IgD-negative memory B cell (primary cell): ENCODE measurements at regions not wholly inside any gene's neighbourhood (a gene's known extent, or its start where the extent isn't known, plus 50 kb on each side); places are given as distances from the start of the nearest gene placed in this dataset.
"Not testable (repeated sequence)": the region's sequence is repeated elsewhere in the genome, so short reads cannot be mapped to it uniquely, and the experiment has no call there.

Source experiments
- H3K27ac Mint-ChIP-seq, 3 donors: one replicate each; pipeline ENCODE4 v1.8.0; 2020 to 2022; ENCODE audit warnings: mild to moderate bottlenecking in 3 of 3, mixed read lengths in 3 of 3, moderate library complexity in 1 of 3
- H3K27me3 Mint-ChIP-seq: one replicate; pipeline ENCODE4 v1.8.0; 2021; ENCODE audit warnings: mixed read lengths
- H3K36me3 Mint-ChIP-seq: one replicate; pipeline ENCODE4 v1.8.0; 2020; ENCODE audit warnings: mild to moderate bottlenecking, mixed read lengths
- H3K4me1 Mint-ChIP-seq, 3 donors: one replicate each; pipeline ENCODE4 v1.8.0; 2020 to 2022; ENCODE audit warnings: mixed read lengths in 3 of 3, mild to moderate bottlenecking in 1 of 3
- H3K4me3 Mint-ChIP-seq, 4 donors: one replicate each; pipeline ENCODE4 v1.8.0; 2020 to 2022; ENCODE audit warnings: mild to moderate bottlenecking in 4 of 4, mixed read lengths in 4 of 4, moderate library complexity in 3 of 4
- H3K9me3 Mint-ChIP-seq, 3 donors: one replicate each; pipeline ENCODE4 v1.8.0; 2020 to 2021; ENCODE audit warnings: mixed read lengths in 3 of 3, mild to moderate bottlenecking in 1 of 3

DNA sequence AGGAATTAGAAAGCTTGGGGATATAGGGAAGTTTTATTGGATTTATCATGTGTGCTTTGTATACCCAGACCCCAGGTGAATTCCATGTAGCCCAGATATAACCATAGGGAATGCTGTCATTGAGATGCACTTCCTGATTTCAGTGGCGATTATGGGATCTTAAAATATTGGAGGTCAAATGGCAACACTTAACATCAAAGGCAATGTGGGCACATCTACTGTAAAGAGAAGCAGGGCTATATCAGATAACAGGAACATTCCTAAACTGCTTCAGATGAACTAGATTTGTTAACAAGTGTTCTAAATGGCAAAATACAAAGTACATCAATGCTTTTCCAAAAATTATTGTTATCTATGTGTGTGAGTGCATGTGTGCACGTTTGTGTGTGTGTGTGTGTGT lies 883.5 kb upstream of the EDIL3 start:
- peaks cover 2 to 4% (median 3%) of the 10 kb centered on the region in 3 donors for H3K9me3 Mint-ChIP-seq
- no peaks in the 10 kb centered on the region for H3K36me3 Mint-ChIP-seq

GRCh38 chr5:85278193-85278592 lies 893.5 kb upstream of the EDIL3 start:
- H3K4me3 Mint-ChIP-seq = no peak overlapping the region
- no peaks in the 10 kb centered on the region for H3K36me3 Mint-ChIP-seq
- peaks cover 0 to 2% (median 0%) of the 10 kb centered on the region in 3 donors for H3K4me1 Mint-ChIP-seq
- no peaks in the 10 kb centered on the region for H3K27me3 Mint-ChIP-seq
- H3K27ac Mint-ChIP-seq = no peak overlapping the region
- H3K9me3 Mint-ChIP-seq = peaks cover 0 to 4% (median 0%) of the 10 kb centered on the region in 3 donors

More for the DNA sequence above, 883.5 kb upstream of the EDIL3 start:
- Mint-ChIP-seq H3K27ac (no peak overlapping the region), H3K27me3 (no peaks in the 10 kb centered on the region), H3K4me1 (no peaks in the 10 kb centered on the region), H3K4me3 (no peak overlapping the region)

DNA sequence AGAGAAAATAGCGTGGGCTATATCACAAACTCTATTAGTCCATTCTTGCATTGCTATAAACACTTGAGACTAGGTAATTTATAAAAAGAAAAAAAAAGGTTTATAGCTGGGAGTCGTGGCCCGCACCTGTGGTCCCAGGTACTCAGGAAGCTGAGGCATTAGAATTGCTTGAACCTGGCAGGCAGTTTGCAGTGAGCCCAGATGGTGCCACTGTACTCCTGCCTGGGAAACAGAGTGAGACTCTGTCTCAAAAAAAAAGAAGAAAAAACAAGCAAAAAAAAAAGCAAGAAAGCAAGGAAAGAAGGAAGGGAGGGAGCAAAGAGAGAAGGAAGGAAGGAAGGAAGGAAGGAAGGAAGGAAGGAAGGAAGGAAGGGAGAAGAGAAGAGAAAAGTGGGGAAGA lies 904.2 kb upstream of the EDIL3 start:
- H3K27ac Mint-ChIP-seq = no peak overlapping the region
- H3K9me3 Mint-ChIP-seq = peaks cover 0 to 9% (median 2%) of the 10 kb centered on the region in 3 donors
- no peaks in the 10 kb centered on the region for H3K36me3 Mint-ChIP-seq
- H3K4me3 Mint-ChIP-seq = no peak overlapping the region
- H3K4me1 Mint-ChIP-seq = no peaks in the 10 kb centered on the region
- no peaks in the 10 kb centered on the region for H3K27me3 Mint-ChIP-seq

- Mint-ChIP-seq H3K36me3 (no peaks in the 10 kb centered on the region), H3K9me3 (peaks cover 1 to 12% (median 2%) of the 10 kb centered on the region in 3 donors), H3K27ac (no peak overlapping the region), H3K4me1 (no peaks in the 10 kb centered on the region), H3K4me3 (no peak overlapping the region), H3K27me3 (no peaks in the 10 kb centered on the region)
Observed at GRCh38 chr5:85293145-85293785, 908.6 kb upstream of the EDIL3 start.

- Mint-ChIP-seq H3K4me3 (no peak overlapping the region), H3K4me1 (no peaks in the 10 kb centered on the region), H3K27ac (no peak overlapping the region), H3K27me3 (no peaks in the 10 kb centered on the region), H3K9me3 (peaks cover 0 to 3% (median 0%) of the 10 kb centered on the region in 3 donors), H3K36me3 (no peaks in the 10 kb centered on the region)
Observed at GRCh38 chr5:85304524-85304923, 919.8 kb upstream of the EDIL3 start.

GRCh38 chr5:85305766-85306165 lies 921.1 kb upstream of the EDIL3 start:
- no peaks in the 10 kb centered on the region for H3K4me1 Mint-ChIP-seq
- no peak overlapping the region for H3K27ac Mint-ChIP-seq
- no peaks in the 10 kb centered on the region for H3K27me3 Mint-ChIP-seq
- H3K36me3 Mint-ChIP-seq = no peaks in the 10 kb centered on the region
- H3K9me3 Mint-ChIP-seq = peaks cover 0 to 9% (median 0%) of the 10 kb centered on the region in 3 donors
- no peak overlapping the region for H3K4me3 Mint-ChIP-seq

DNA sequence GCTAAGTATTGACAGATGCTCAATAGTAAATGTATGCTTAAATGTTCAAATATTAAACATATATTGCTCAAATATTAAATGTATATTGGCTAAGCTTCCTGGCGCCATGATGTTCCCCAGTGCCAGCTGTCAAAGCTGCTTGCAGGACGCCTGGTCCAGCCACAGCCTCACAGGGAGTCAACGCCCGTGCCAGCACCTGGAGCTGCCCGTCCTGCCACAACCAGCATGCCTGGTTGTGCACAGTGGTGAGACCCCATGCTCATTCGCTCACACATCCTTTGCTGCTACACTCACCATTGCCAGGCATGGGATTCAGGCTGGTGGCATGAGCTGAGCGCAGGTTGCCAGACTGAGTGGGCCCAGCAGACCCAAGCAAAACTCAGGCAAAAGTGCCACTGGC lies 926.9 kb upstream of the EDIL3 start:
- Mint-ChIP-seq H3K36me3 (no peaks in the 10 kb centered on the region), H3K4me1 (no peaks in the 10 kb centered on the region), H3K9me3 (peaks cover 0 to 9% (median 2%) of the 10 kb centered on the region in 3 donors), H3K27me3 (no peaks in the 10 kb centered on the region), H3K27ac (no peak overlapping the region), H3K4me3 (no peak overlapping the region)

DNA sequence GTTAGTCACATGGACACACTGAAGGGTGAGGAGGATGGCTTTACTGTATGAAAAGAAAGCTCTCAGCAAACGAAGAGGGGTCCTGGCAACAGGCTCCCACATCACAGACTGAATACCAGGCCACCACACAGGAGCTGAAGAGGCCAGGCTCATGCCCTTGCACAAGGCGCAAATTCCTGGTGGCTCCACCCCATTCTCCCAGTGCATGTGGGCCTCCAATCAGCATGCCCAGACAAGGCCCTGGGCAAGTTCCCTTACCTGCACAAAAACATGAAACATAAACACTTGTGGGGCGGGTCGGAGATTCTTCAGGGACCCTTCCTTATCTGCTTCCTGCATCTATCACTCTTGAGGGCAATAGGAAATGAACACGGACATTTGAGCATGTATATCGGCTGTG lies 935.8 kb upstream of the EDIL3 start:
- Mint-ChIP-seq H3K36me3 (no peaks in the 10 kb centered on the region), H3K4me3 (no peak overlapping the region), H3K4me1 (no peaks in the 10 kb centered on the region), H3K27ac (no peak overlapping the region), H3K9me3 (peaks cover 0 to 3% (median 0%) of the 10 kb centered on the region in 3 donors), H3K27me3 (no peaks in the 10 kb centered on the region)

- no peaks in the 10 kb centered on the region for H3K36me3 Mint-ChIP-seq
- no peaks in the 10 kb centered on the region for H3K4me1 Mint-ChIP-seq
- no peaks in the 10 kb centered on the region for H3K27me3 Mint-ChIP-seq
- H3K9me3 Mint-ChIP-seq = peaks cover 1 to 5% (median 4%) of the 10 kb centered on the region in 3 donors
- H3K27ac Mint-ChIP-seq = no peak overlapping the region
- no peak overlapping the region for H3K4me3 Mint-ChIP-seq
Observed at GRCh38 chr5:85333276-85333675, 948.6 kb upstream of the EDIL3 start.

DNA sequence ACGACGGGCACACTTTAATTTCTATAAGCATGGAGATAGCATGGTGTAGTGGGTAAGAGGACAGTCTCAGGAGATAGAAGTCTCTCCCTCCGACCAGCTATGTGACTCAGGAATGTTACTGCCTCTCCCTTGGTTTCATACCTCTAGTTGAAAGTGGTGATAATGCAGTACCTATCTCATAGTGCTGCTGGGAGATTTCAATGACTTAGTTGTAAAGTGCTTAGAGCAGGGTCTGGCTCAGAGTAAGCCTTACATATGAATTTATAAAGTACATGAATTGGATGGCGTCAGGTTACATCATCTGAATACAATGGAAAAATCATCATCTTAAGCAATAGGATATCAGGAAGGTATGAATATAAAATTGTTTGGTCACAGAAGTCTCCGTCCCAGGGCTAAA lies 952.8 kb upstream of the EDIL3 start:
- no peak overlapping the region for H3K27ac Mint-ChIP-seq
- peaks cover 2 to 5% (median 4%) of the 10 kb centered on the region in 3 donors for H3K9me3 Mint-ChIP-seq
- no peaks in the 10 kb centered on the region for H3K4me1 Mint-ChIP-seq
- no peaks in the 10 kb centered on the region for H3K27me3 Mint-ChIP-seq
- H3K4me3 Mint-ChIP-seq = no peak overlapping the region
- no peaks in the 10 kb centered on the region for H3K36me3 Mint-ChIP-seq

GRCh38 chr5:85340790-85341189 lies 956.1 kb upstream of the EDIL3 start:
- H3K4me3 Mint-ChIP-seq = no peak overlapping the region
- H3K27ac Mint-ChIP-seq = no peak overlapping the region
- H3K9me3 Mint-ChIP-seq = peaks cover 4 to 11% (median 4%) of the 10 kb centered on the region in 3 donors
- no peaks in the 10 kb centered on the region for H3K36me3 Mint-ChIP-seq
- H3K27me3 Mint-ChIP-seq = no peaks in the 10 kb centered on the region
- H3K4me1 Mint-ChIP-seq = no peaks in the 10 kb centered on the region

DNA sequence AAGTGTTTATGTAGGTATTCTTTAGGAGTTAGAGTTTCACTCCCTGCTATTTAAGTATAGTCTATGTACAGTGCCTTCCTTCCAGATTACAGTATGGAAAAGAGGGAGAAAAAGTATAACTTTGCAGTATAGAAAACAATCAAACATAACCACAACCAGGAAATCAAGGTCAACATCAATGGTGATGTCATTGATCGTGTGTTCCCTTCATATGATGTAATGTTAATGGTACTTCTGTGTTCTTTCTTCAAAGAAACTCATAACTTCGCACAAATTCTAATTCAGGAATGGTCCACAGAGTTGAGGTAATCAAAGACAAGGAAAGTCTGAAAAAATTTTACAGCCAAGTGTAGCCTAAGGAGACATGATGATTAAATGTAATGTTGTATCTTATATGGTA lies 961.1 kb upstream of the EDIL3 start:
- Mint-ChIP-seq H3K4me1 (no peaks in the 10 kb centered on the region), H3K9me3 (peaks cover 3 to 6% (median 4%) of the 10 kb centered on the region in 3 donors), H3K27me3 (no peaks in the 10 kb centered on the region), H3K4me3 (no peak overlapping the region), H3K36me3 (no peaks in the 10 kb centered on the region), H3K27ac (no peak overlapping the region)

- H3K4me1 Mint-ChIP-seq = no peaks in the 10 kb centered on the region
- no peak overlapping the region for H3K27ac Mint-ChIP-seq
- no peak overlapping the region for H3K4me3 Mint-ChIP-seq
- no peaks in the 10 kb centered on the region for H3K36me3 Mint-ChIP-seq
- peaks cover 0 to 3% (median 1%) of the 10 kb centered on the region in 3 donors for H3K9me3 Mint-ChIP-seq
- H3K27me3 Mint-ChIP-seq = no peaks in the 10 kb centered on the region
Observed at GRCh38 chr5:85357309-85357708, 972.6 kb upstream of the EDIL3 start.

DNA sequence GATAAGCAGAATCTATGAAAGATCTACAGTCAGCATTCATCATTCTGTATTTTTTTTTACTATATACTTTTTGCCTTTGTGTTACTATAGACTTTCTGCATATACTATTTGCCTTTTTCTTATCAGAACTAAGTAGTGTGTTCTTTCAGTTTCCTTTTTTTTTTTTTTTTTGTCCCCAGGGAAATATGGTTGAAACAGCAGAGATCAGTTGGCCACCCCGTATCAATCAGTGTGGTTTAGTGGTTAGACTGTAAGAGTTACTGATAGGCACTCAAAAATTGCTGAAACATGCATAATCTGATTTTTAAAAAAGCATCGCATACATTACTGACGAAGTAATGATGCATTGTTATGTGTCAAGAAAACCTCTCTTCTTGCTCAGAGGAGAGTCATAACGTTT lies 990.8 kb upstream of the EDIL3 start:
- Mint-ChIP-seq H3K4me3 (no peak overlapping the region), H3K27me3 (no peaks in the 10 kb centered on the region), H3K9me3 (peaks cover 0 to 10% (median 4%) of the 10 kb centered on the region in 3 donors), H3K36me3 (no peaks in the 10 kb centered on the region), H3K27ac (no peak overlapping the region), H3K4me1 (peaks cover 0 to 2% (median 0%) of the 10 kb centered on the region in 3 donors)

DNA sequence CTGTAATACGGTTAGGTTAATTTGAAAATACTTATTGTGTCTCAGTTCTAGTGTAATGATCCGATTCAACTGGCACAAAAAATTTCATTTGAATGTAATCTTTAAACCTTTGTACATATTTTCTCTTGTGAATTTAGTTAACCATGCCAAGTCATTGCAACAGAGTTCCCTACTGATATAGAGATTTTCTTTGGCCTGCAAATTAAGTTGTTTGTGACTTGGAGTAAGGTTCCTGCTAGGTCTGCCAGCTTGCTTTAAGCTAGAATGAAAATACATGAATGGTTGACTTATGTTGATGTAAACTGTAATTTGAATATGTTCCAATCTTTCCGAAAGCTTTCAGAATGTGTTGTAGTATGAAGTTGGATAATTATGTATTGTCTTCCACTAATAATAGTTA lies 1004.1 kb upstream of the EDIL3 start:
- H3K4me1 Mint-ChIP-seq = no peaks in the 10 kb centered on the region
- peaks cover 0 to 7% (median 4%) of the 10 kb centered on the region in 3 donors for H3K9me3 Mint-ChIP-seq
- H3K27me3 Mint-ChIP-seq = no peaks in the 10 kb centered on the region
- no peaks in the 10 kb centered on the region for H3K36me3 Mint-ChIP-seq
- H3K27ac Mint-ChIP-seq = no peak overlapping the region
- H3K4me3 Mint-ChIP-seq = no peak overlapping the region

DNA sequence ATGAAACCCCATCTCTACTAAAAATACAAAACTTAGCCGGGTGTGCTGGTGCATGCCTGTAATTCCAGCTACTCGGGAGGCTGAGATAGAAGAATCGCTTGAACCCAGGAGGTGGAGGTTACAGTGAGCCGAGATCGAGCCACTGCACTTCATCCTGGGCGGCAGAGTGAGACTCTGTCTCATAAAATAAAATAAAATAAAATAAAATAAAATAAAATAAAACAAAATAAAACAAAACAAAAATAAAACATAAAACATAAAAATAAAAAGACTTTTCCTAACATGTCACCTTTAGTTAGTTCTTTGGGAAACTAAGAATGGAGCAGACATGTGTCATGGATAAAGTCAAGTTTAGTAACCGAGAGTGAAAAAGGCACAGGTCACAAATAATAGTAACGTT lies 1007.6 kb upstream of the EDIL3 start:
- not testable (repeated sequence) for H3K27me3 Mint-ChIP-seq, H3K4me3 Mint-ChIP-seq, H3K27ac Mint-ChIP-seq, H3K9me3 Mint-ChIP-seq, H3K36me3 Mint-ChIP-seq, H3K4me1 Mint-ChIP-seq
